ENCODE measurements at regions not wholly inside any gene's neighbourhood (a gene's known extent, or its start where the extent isn't known, plus 50 kb on each side); places are given as distances from the start of the nearest gene placed in this dataset.

GRCh38 chr6:79307321-79308036 is 73.0 kb upstream of the HMGN3 start:
- no peak overlapping the region for H3K4me3 Mint-ChIP-seq
- TF ChIP-seq JAZF1 (CRISPR knock-in tag; IDR thresholded peaks at IDR 0.05) (no peak), GTF2I (CRISPR knock-in tag; conservative IDR thresholded peaks at IDR 0.05) (no peak), ZNF232 (CRISPR knock-in tag; IDR thresholded peaks at IDR 0.05) (no peak), SOX15 (CRISPR knock-in tag; IDR thresholded peaks at IDR 0.05) (no peak), ZNF317 (CRISPR knock-in tag; IDR thresholded peaks at IDR 0.05; ENCODE audit: borderline replicate concordance, low read depth) (no peak), NFE2L1 (CRISPR knock-in tag; IDR thresholded peaks at IDR 0.05) (no peak), CREB1 (CRISPR knock-in tag; IDR thresholded peaks at IDR 0.05) (no peak), CDX4 (CRISPR knock-in tag; IDR thresholded peaks at IDR 0.05; ENCODE audit: borderline replicate concordance) (no peak), ZNF423 (CRISPR knock-in tag; IDR thresholded peaks at IDR 0.05) (no peak), TEAD4 (CRISPR knock-in tag; IDR thresholded peaks at IDR 0.05) (no peak), CREM (CRISPR knock-in tag; IDR thresholded peaks at IDR 0.05) (no peak)
- no peaks in the 10 kb centered on the region; the same call in 1 of the 2 replicates for H3K27me3 Mint-ChIP-seq (ENCODE audit: low read depth)
- POLR2A ChIA-PET, result no interaction called here
- ATAC-seq, result no peak
- no peaks in the 10 kb centered on the region for H3K36me3 Mint-ChIP-seq
- H3K27ac Mint-ChIP-seq, result no peak overlapping the region
- peaks cover 25% of the 10 kb centered on the region for H3K9me3 Mint-ChIP-seq
- CTCF ChIA-PET, result no interaction called here
- DNase-seq (ENCODE audit: low spot score), result no peak
- H3K4me1 Mint-ChIP-seq, result no peaks in the 10 kb centered on the region

GRCh38 chr6:79305020-79305419 is 70.5 kb upstream of the HMGN3 start:
- no peak for TF ChIP-seq NFATC4 (CRISPR knock-in tag; IDR thresholded peaks at IDR 0.05)
- no peak for TF ChIP-seq RORB (CRISPR knock-in tag; IDR thresholded peaks at IDR 0.05)
- TF ChIP-seq IRF1 (CRISPR knock-in tag; IDR thresholded peaks at IDR 0.05), result no peak
- DNase-seq (ENCODE audit: low spot score) (no peak), ATAC-seq (no peak)
- CTCF ChIA-PET, result no interaction called here
- no peak overlapping the region for H3K4me3 Mint-ChIP-seq
- H3K4me1 Mint-ChIP-seq, result peaks cover 8% of the 10 kb centered on the region; the same call in 1 of the 2 replicates
- H3K27ac Mint-ChIP-seq, result no peak overlapping the region
- H3K27me3 Mint-ChIP-seq (ENCODE audit: low read depth), result no peaks in the 10 kb centered on the region; the same call in 1 of the 2 replicates
- H3K9me3 Mint-ChIP-seq, result peaks cover 15% of the 10 kb centered on the region
- no peaks in the 10 kb centered on the region for H3K36me3 Mint-ChIP-seq
- POLR2A ChIA-PET, result no interaction called here

GRCh38 chr6:79302341-79302740 is 67.9 kb upstream of the HMGN3 start:
- ChIA-PET CTCF (no interaction called here), POLR2A (no interaction called here)
- H3K27ac Mint-ChIP-seq, result no peak overlapping the region
- H3K4me1 Mint-ChIP-seq, result peaks cover 8% of the 10 kb centered on the region; the same call in 1 of the 2 replicates
- no peak overlapping the region for H3K4me3 Mint-ChIP-seq
- no peak for DNase-seq (ENCODE audit: low spot score)
- no peak for ATAC-seq
- TF ChIP-seq EMX1 (CRISPR knock-in tag; IDR thresholded peaks at IDR 0.05) (no peak), RORB (CRISPR knock-in tag; IDR thresholded peaks at IDR 0.05) (no peak)
- H3K27me3 Mint-ChIP-seq (ENCODE audit: low read depth), result no peaks in the 10 kb centered on the region
- 0 out of 2 replicates have a peak, but pooled peaks cover under 1% of the 10 kb centered on the region for H3K9me3 Mint-ChIP-seq
- no peaks in the 10 kb centered on the region for H3K36me3 Mint-ChIP-seq

GRCh38 chr6:79301290-79301689 is 66.8 kb upstream of the HMGN3 start:
- H3K27me3 Mint-ChIP-seq (ENCODE audit: low read depth), result no peaks in the 10 kb centered on the region
- no peak for DNase-seq (ENCODE audit: low spot score)
- peaks cover 8% of the 10 kb centered on the region; the same call in 1 of the 2 replicates for H3K4me1 Mint-ChIP-seq
- no peaks in the 10 kb centered on the region for H3K36me3 Mint-ChIP-seq
- no peak overlapping the region for H3K27ac Mint-ChIP-seq
- ChIA-PET POLR2A (no interaction called here), CTCF (no interaction called here)
- ATAC-seq, result no peak
- H3K4me3 Mint-ChIP-seq, result no peak overlapping the region
- H3K9me3 Mint-ChIP-seq, result peaks cover under 1% of the 10 kb centered on the region; the same call in 1 of the 2 replicates
- TF ChIP-seq ATF3 (CRISPR knock-in tag; conservative IDR thresholded peaks at IDR 0.05) (no peak), SMAD4 (CRISPR knock-in tag; IDR thresholded peaks at IDR 0.05) (no peak), FOXJ3 (CRISPR knock-in tag; IDR thresholded peaks at IDR 0.05; ENCODE audit: borderline replicate concordance) (no peak), RELA (CRISPR knock-in tag; IDR thresholded peaks at IDR 0.05; ENCODE audit: borderline replicate concordance) (no peak), TEAD1 (CRISPR knock-in tag; IDR thresholded peaks at IDR 0.05) (no peak), IRF1 (CRISPR knock-in tag; IDR thresholded peaks at IDR 0.05) (no peak), ZNF138 (CRISPR knock-in tag; conservative IDR thresholded peaks at IDR 0.05) (no peak), AFF4 (CRISPR knock-in tag; IDR thresholded peaks at IDR 0.05; ENCODE audit: borderline replicate concordance) (no peak)
